Liver (tissue), 8 donors: ENCODE measurements at regions not wholly inside any gene's neighbourhood (a gene's known extent, or its start where the extent isn't known, plus 50 kb on each side); places are given as distances from the start of the nearest gene placed in this dataset.

Experiments used
- DNase-seq: peaks from one replicate; pipeline ENCODE4 v3.0.0-alpha.2; 2017; ENCODE audit warnings: low spot score
- H3K27ac ChIP-seq, 2 donors: one replicate each; pipeline ENCODE4 v1.7.0; 2013; ENCODE audit warnings: inconsistent platforms in 2 of 2, low read length in 2 of 2, control low read depth in 1 of 2, low read depth in 1 of 2, mild to moderate bottlenecking in 1 of 2
- H3K27me3 ChIP-seq, 4 donors: one replicate each; pipeline versions ENCODE4 v1.6.1 to v1.7.0; 2013; ENCODE audit warnings: low read length in 3 of 4, inconsistent platforms in 1 of 4, mild to moderate bottlenecking in 1 of 4, moderate library complexity in 1 of 4; ENCODE audit not compliant: control insufficient read depth in 4 of 4, insufficient read depth in 4 of 4
- H3K36me3 ChIP-seq, 4 donors: one replicate each; pipeline versions ENCODE4 v1.6.1 to v1.7.0; 2013; ENCODE audit warnings: low read length in 3 of 4, mild to moderate bottlenecking in 3 of 4, low read depth in 1 of 4, moderate library complexity in 1 of 4; ENCODE audit not compliant: control insufficient read depth in 4 of 4, insufficient read depth in 3 of 4
- H3K4me1 ChIP-seq, 4 donors: one replicate each; pipeline versions ENCODE4 v1.6.1 to v1.7.0; 2013; ENCODE audit warnings: low read length in 3 of 4, mild to moderate bottlenecking in 3 of 4, moderate library complexity in 1 of 4; ENCODE audit not compliant: control insufficient read depth in 4 of 4, insufficient read depth in 4 of 4
- H3K4me3 ChIP-seq, 3 donors: one replicate each; pipeline versions ENCODE4 v1.6.1 to v1.7.0; 2013; ENCODE audit warnings: low read length in 3 of 3, control low read depth in 1 of 3, low read depth in 1 of 3, mild to moderate bottlenecking in 1 of 3
- H3K9ac ChIP-seq, 2 donors: one replicate each; pipeline ENCODE4 v1.7.0; 2013; ENCODE audit warnings: low read length in 2 of 2, mild to moderate bottlenecking in 2 of 2, moderate library complexity in 2 of 2, control low read depth in 1 of 2, low read depth in 1 of 2
- H3K9me3 ChIP-seq, 4 donors: one replicate each; pipeline versions ENCODE4 v1.6.1 to v1.7.0; 2013; ENCODE audit warnings: low read length in 3 of 4; ENCODE audit not compliant: control insufficient read depth in 4 of 4
- ATF3 ChIP-seq: IDR thresholded peaks from 2 replicates; pipeline ENCODE4 v1.6.1; 2016; ENCODE audit warnings: antibody characterized with exemption
- FOXA2 ChIP-seq: IDR thresholded peaks from 2 replicates; pipeline ENCODE4 v1.6.1; 2016; ENCODE audit warnings: antibody characterized with exemption
- GABPA ChIP-seq, 2 donors: IDR thresholded peaks in 1 of 2; conservative IDR thresholded peaks in 1 of 2; 2 replicates each; pipeline ENCODE4 v1.6.1; 2016; ENCODE audit warnings: antibody characterized with exemption in 2 of 2, mild to moderate bottlenecking in 1 of 2, moderate library complexity in 1 of 2
- HNF4A ChIP-seq, 2 donors: conservative IDR thresholded peaks; 2 replicates each; pipeline ENCODE4 v1.6.1; 2016; ENCODE audit warnings: antibody characterized with exemption in 2 of 2, mild to moderate bottlenecking in 2 of 2
- HNF4G ChIP-seq: IDR thresholded peaks from 2 replicates; pipeline ENCODE4 v1.6.1; 2016; ENCODE audit warnings: antibody characterized with exemption
- JUND ChIP-seq, 2 donors: IDR thresholded peaks; 2 replicates each; pipeline ENCODE4 v1.6.1; 2016; ENCODE audit warnings: antibody characterized with exemption in 2 of 2
- NR2F2 ChIP-seq: IDR thresholded peaks from 2 replicates; pipeline ENCODE4 v1.6.1; 2016; ENCODE audit warnings: antibody characterized with exemption
- RAD21 ChIP-seq, 2 donors: IDR thresholded peaks; 2 replicates each; pipeline ENCODE4 v1.6.1; 2016; ENCODE audit warnings: antibody characterized with exemption in 2 of 2, mild to moderate bottlenecking in 2 of 2
- RXRA ChIP-seq, 2 donors: IDR thresholded peaks; 2 replicates each; pipeline ENCODE4 v1.6.1; 2017 to 2018; ENCODE audit warnings: antibody characterized with exemption in 2 of 2, mild to moderate bottlenecking in 1 of 2
- SP1 ChIP-seq: IDR thresholded peaks from 2 replicates; pipeline ENCODE4 v1.6.1; 2018; ENCODE audit warnings: antibody characterized with exemption, mild to moderate bottlenecking
- TAF1 ChIP-seq: conservative IDR thresholded peaks from 2 replicates; pipeline ENCODE4 v1.6.1; 2016; ENCODE audit warnings: antibody characterized with exemption, mild to moderate bottlenecking
- YY1 ChIP-seq: IDR thresholded peaks from 2 replicates; pipeline ENCODE4 v1.6.1; 2016; ENCODE audit warnings: antibody characterized with exemption, mild to moderate bottlenecking
- WGBS: extraction: QIAGEN DNeasy Blood & Tissue Kit; methylation state at CpG from one replicate; pipeline ENCODE4 v1.1.7; 2013; 5-methylcytosine and 5-hydroxymethylcytosine counted together
- TF ChIP-seq, protein P1 (sequence below): IDR thresholded peaks from 2 replicates; pipeline ENCODE4 v1.6.1; 2016; ENCODE audit warnings: antibody characterized with exemption, mild to moderate bottlenecking
- TF ChIP-seq, protein P2 (sequence below): IDR thresholded peaks from 2 replicates; pipeline ENCODE4 v1.6.1; 2016; ENCODE audit warnings: antibody characterized with exemption
- TF ChIP-seq, protein P3 (sequence below): IDR thresholded peaks from 2 replicates; pipeline ENCODE4 v1.6.1; 2016; ENCODE audit warnings: antibody characterized with exemption
- TF ChIP-seq, protein P4 (sequence below): fragments of 150-350 bp; IDR thresholded peaks from 2 replicates; pipeline ENCODE4 v1.5.1; 2017; ENCODE audit warnings: improper control_type of control experiment, low read depth, low read length; ENCODE audit not compliant: missing input control
- donor health status: healthy.
- donor health status: healthy.
- donor health status: healthy.
- donor health status: healthy.
- donor health status: healthy.

- H3K36me3 ChIP-seq: no peaks in the 10 kb centered on the region
- TF ChIP-seq ATF3 (no peak), JUND (IDR thresholded peaks at IDR 0.05) (no peak), FOXA2 (no peak), HNF4G (no peak), RXRA (IDR thresholded peaks at IDR 0.05) (no peak), TAF1 (no peak), YY1 (no peak), NR2F2 (no peak), RAD21 (IDR thresholded peaks at IDR 0.05) (no peak), GABPA (IDR thresholded peaks at IDR 0.05 in 1 of 2, conservative IDR thresholded peaks at IDR 0.05 in 1 of 2) (no peak)
- TF ChIP-seq, protein P1, sequence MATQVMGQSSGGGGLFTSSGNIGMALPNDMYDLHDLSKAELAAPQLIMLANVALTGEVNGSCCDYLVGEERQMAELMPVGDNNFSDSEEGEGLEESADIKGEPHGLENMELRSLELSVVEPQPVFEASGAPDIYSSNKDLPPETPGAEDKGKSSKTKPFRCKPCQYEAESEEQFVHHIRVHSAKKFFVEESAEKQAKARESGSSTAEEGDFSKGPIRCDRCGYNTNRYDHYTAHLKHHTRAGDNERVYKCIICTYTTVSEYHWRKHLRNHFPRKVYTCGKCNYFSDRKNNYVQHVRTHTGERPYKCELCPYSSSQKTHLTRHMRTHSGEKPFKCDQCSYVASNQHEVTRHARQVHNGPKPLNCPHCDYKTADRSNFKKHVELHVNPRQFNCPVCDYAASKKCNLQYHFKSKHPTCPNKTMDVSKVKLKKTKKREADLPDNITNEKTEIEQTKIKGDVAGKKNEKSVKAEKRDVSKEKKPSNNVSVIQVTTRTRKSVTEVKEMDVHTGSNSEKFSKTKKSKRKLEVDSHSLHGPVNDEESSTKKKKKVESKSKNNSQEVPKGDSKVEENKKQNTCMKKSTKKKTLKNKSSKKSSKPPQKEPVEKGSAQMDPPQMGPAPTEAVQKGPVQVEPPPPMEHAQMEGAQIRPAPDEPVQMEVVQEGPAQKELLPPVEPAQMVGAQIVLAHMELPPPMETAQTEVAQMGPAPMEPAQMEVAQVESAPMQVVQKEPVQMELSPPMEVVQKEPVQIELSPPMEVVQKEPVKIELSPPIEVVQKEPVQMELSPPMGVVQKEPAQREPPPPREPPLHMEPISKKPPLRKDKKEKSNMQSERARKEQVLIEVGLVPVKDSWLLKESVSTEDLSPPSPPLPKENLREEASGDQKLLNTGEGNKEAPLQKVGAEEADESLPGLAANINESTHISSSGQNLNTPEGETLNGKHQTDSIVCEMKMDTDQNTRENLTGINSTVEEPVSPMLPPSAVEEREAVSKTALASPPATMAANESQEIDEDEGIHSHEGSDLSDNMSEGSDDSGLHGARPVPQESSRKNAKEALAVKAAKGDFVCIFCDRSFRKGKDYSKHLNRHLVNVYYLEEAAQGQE: no peak
- TF ChIP-seq, protein P2, sequence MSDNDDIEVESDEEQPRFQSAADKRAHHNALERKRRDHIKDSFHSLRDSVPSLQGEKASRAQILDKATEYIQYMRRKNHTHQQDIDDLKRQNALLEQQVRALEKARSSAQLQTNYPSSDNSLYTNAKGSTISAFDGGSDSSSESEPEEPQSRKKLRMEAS: no peak
- TF ChIP-seq, protein P3, sequence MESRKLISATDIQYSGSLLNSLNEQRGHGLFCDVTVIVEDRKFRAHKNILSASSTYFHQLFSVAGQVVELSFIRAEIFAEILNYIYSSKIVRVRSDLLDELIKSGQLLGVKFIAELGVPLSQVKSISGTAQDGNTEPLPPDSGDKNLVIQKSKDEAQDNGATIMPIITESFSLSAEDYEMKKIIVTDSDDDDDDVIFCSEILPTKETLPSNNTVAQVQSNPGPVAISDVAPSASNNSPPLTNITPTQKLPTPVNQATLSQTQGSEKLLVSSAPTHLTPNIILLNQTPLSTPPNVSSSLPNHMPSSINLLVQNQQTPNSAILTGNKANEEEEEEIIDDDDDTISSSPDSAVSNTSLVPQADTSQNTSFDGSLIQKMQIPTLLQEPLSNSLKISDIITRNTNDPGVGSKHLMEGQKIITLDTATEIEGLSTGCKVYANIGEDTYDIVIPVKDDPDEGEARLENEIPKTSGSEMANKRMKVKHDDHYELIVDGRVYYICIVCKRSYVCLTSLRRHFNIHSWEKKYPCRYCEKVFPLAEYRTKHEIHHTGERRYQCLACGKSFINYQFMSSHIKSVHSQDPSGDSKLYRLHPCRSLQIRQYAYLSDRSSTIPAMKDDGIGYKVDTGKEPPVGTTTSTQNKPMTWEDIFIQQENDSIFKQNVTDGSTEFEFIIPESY: no peak
- TF ChIP-seq, protein P4, sequence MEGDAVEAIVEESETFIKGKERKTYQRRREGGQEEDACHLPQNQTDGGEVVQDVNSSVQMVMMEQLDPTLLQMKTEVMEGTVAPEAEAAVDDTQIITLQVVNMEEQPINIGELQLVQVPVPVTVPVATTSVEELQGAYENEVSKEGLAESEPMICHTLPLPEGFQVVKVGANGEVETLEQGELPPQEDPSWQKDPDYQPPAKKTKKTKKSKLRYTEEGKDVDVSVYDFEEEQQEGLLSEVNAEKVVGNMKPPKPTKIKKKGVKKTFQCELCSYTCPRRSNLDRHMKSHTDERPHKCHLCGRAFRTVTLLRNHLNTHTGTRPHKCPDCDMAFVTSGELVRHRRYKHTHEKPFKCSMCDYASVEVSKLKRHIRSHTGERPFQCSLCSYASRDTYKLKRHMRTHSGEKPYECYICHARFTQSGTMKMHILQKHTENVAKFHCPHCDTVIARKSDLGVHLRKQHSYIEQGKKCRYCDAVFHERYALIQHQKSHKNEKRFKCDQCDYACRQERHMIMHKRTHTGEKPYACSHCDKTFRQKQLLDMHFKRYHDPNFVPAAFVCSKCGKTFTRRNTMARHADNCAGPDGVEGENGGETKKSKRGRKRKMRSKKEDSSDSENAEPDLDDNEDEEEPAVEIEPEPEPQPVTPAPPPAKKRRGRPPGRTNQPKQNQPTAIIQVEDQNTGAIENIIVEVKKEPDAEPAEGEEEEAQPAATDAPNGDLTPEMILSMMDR: no peak
- H3K27ac ChIP-seq: no peak overlapping the region
- H3K27me3 ChIP-seq: peaks cover 0 to 4% (median 0%) of the 10 kb centered on the region in 4 donors
- H3K9ac ChIP-seq: no peak overlapping the region
- WGBS: 91% methylated on average over 1 of the region's 1 CpG
- H3K4me1 ChIP-seq: no peaks in the 10 kb centered on the region
- H3K4me3 ChIP-seq: no peak overlapping the region
- H3K9me3 ChIP-seq: no peaks in the 10 kb centered on the region
- no peak for DNase-seq
Observed at GRCh38 chr7:34247468-34247867, 342.1 kb downstream of the BMPER start.

DNA sequence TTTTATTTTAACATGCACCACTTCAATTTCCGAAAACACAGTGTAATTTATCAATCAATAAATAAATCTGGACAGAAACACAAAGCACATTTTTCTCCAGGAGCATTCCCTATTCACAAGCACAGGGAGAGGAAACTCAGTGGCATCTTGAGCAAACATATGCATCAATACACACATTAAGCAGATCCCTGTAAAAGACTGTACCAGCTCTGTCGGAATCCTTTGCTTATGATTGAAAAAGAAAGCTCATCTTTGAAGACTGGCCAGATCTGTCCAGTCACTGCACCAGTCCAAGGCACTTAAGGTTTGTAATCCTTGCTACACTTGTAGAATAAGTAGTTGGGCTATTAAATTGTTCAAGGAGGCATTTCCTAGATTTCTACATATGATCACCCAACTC, 343.9 kb downstream of the BMPER start:
- Histone ChIP-seq H3K4me3 (no peak overlapping the region), H3K9ac (no peak overlapping the region), H3K27ac (no peak overlapping the region), H3K27me3 (no peaks in the 10 kb centered on the region), H3K9me3 (no peaks in the 10 kb centered on the region), H3K36me3 (no peaks in the 10 kb centered on the region), H3K4me1 (no peaks in the 10 kb centered on the region)
- DNase-seq: no peak
- 66% methylated on average over 2 of the region's 2 CpGs for WGBS
- no peak for TF ChIP-seq JUND (IDR thresholded peaks at IDR 0.05)
- no peak for TF ChIP-seq YY1
- TF ChIP-seq SP1: no peak
- TF ChIP-seq HNF4G: no peak
- TF ChIP-seq, protein P3: no peak
- no peak for TF ChIP-seq HNF4A (conservative IDR thresholded peaks at IDR 0.05)
- TF ChIP-seq GABPA (IDR thresholded peaks at IDR 0.05 in 1 of 2, conservative IDR thresholded peaks at IDR 0.05 in 1 of 2): no peak
- no peak for TF ChIP-seq ATF3
- TF ChIP-seq, protein P4: no peak
- TF ChIP-seq, protein P2: no peak
- TF ChIP-seq TAF1: no peak
- no peak for TF ChIP-seq RAD21 (IDR thresholded peaks at IDR 0.05)
- no peak for TF ChIP-seq RXRA (IDR thresholded peaks at IDR 0.05)
